NCI-H1436 treated with DMSO at 0.1 percent for 48 hours (cell line): ENCODE measurements at regions not wholly inside any gene's neighbourhood (a gene's known extent, or its start where the extent isn't known, plus 50 kb on each side); places are given as distances from the start of the nearest gene placed in this dataset.

ENCODE experiments used
- DNase-seq: peaks from one replicate; lab custom pipeline; 2025; lab: John Stamatoyannopoulos, UW

DNA sequence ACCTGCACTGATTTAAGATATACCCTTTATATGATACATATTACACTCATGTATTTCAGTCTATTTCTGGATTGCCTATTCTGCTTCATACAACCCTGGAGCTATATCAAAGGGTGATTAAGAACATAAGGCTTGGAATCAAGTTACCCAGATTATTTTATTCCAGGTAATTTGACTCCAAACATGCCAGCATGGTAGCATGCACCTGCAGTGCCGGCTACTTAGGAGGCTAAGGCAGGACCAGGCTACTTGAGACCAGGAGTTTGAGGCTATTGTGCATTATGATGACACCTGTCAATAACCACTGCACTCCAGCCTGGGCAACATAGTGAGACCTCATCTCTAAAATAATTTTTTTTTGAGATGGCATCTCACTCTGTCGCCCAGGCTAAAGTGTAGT is 50.4 kb upstream of the NEO1 start:
- DNase-seq = no peak

DNA sequence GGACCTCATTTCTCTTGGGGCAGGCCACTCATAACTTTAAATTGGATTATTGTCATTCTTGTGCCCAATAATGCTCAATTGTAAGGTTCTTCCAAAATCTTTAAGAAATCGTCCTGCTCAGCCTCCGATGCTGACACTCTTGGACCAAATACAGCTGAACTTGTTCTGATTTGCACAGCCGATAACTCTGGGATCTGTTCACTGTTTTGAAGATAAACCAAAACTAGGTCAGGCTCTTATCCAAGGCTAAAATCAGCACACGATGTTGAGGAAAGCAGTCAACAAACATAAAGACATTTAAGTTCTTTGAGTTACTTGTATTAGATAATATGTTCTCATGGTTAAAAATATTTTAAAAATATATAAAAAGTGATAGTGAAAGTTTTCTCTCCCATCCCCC is 52.0 kb upstream of the NEO1 start:
- no peak for DNase-seq

DNA sequence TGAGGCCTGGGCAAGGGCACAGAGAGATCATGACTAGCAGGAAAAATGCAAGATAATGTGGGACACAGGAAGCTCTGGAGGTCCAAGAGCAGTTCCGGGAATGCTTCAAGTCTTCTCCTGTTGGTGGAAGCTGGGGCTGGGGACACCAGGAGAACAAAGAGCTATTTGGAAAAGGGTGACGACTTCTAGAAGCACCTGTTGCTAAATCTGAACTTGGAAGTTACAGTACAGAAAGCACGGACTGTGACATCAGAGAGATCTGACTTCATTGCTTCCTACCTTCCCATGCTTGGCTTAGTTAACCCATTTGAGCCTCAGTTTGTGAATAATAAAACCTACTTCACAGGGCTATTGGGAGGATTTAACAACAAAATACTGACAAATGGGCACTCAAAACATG is 52.7 kb upstream of the NEO1 start:
- no peak for DNase-seq

DNA sequence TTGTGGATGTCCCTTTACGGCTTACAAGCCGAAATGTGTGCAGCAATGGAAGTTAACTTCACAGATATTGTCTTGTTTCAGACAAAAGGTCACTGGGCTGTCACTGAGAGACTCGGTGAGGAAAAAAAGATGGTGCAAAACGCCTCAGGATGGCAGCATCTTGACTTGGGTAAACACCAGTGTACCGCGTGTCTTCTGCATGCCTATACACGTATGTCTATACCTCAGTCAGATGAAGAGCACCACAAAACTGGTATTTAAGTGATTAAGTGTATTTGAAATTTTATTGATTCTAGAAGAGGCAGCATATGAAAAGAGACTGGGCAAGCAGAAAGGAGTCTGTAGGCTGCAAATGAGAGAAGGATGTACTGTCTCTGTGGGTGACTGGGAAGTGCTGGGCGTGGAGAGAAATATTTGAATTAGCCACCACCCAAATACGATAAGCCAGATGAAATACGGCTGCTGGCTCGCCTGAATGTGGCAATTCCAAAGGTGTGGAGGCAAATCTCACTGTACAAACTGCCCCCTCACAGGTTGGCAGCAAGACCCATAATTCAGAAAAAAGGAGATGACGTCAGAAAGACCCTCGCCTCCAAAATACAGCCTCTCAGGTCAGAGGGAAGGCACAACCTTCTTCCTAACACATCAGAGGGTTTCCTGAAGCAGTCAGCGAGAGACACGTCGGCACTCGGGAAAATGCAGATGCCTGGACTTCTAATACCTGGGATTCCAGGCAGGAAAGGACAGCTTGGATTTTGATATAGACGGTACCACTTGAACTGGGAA is 53.4 kb upstream of the NEO1 start:
- DNase-seq = no peak

DNA sequence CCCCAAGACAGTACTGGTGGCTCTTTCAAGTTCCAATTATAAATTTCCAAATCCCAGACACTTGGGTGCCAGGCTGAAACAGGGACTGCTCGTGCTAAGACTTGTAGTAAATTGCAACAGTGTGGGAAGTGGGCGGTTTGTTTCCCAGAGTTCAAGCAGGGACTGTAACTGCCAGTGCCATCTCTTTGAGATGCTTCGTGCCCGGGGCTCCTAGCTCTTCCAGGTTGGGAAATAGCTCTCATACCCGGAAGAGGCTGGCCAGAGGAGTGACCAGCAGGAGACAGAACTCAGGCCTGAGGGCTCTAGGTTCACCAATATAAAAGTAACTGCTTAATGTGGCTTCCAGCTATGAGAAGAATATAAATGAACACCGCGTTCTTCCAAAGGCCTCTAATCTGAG is 54.0 kb upstream of the NEO1 start:
- no peak for DNase-seq

DNA sequence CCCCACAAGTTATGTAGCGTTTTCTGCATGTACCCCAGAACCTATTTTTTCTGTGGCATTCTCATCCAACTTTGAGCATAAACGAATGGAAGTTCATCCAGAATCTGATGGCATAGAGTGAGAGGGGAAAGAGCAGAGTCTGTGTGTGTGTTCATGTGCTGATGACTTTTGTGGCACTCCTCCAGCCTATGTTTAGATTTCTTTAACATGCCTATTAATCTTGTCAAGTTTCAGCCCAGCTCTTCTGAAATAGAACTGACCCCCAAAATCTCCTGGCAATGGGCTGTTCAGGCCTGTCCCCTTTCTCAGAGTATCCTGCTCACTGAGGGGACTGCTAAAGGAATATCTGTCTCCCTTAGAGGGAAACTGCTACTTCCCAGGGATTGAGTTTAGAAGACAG is 56.4 kb upstream of the NEO1 start:
- DNase-seq = no peak

DNA sequence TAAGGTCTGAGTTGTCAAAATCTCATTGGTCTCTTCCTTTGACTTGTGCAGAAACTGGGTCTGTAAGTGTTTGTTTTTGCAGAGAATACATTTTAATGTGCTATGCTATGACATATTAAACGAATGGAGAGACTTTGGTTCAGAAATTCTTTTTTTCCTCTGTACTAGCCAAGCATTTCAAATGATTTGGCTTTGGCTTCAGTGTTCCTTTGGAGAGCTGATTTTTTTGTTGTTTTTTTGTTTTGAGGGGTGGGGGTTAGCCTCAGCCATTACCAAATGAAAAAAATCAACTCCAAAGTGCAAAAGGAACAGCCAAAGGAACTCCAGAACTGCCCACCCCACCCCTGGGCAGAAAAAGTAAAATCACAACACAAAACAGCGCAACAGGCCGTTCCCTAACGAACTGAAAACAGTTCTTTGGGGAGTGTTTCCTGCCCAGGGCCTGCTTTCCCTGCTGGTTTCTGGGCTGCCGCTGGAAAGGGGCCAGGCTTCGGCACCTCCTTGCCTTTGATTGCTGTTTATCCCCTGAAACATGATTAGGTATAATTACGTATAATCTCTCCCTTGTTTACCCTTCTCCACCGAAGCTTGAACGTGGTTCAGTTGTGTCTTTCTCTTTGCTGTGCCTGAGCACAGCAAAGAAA is 57.6 kb upstream of the NEO1 start:
- DNase-seq = peak; percentile 55

DNA sequence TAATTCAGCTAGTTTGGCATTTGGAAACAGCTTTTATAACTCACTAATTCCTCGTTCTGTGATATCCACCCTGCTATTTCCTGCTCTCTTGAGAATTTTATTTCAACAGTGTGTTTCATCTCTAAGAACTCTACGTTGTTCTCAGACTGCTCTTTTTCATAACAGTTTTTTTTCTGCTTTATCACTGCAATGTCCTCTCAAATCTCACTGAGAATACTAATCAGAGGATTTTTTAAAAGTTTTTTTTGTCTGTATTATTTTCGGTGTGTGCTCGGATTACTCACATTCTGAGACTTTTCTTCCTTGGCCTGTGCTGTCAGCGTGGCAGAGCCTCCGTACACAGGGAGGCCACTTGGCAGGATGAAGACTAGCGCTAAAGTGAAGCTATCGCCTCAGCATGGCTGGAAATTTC is 59.4 kb upstream of the NEO1 start:
- no peak for DNase-seq

DNA sequence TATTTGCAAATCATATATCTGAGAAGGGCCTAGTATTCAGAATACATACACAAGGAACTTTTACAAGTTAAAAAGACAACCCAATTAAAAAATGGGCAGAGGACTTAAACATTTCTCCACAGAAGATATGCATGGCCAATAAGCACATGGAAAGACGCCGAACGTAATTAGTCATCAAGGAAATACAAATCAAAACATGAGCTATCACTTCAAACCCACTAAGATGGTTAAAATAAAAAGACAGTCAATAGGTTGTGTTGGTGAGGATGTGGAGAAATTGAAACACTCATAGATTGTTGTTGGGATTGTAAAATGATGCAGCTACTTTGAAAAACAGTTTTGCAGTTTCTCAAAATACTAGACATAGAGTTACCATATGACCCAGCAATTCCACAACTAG is 61.2 kb upstream of the NEO1 start:
- no peak for DNase-seq

DNA sequence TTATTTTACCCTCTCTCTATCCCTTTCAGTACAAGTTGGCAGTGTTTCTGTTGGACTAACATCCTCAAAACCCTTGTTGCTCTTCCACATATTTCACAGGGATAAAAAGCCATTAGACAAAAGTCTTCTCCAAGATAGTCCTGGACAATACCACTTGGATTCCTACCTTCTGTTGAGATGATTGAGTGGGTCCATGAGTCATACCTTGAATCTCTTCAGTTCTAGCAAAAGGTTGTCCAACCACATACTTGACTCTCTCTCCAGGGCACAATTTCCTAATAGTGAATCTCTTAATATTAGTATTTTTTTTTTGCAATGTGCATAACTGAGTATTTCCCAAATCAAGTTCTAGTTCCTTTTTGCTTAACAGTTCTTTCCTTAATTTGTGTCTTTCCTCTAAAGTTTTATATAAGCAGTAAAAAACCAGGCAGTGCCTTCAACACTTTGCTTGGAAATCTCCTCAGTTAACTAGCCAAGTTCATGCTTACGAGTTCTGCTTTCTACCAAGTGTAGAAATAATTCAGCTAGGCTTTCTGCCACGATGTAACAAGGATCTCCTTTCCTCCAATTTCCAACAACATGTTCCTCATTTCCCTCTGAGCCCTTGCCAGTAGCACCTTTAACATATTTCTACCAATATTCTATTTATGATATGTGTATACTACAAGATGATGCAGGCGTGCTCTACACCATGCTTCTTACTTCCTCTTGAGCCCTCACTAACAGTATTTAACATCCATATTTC is 68.3 kb upstream of the NEO1 start:
- DNase-seq = no peak

DNA sequence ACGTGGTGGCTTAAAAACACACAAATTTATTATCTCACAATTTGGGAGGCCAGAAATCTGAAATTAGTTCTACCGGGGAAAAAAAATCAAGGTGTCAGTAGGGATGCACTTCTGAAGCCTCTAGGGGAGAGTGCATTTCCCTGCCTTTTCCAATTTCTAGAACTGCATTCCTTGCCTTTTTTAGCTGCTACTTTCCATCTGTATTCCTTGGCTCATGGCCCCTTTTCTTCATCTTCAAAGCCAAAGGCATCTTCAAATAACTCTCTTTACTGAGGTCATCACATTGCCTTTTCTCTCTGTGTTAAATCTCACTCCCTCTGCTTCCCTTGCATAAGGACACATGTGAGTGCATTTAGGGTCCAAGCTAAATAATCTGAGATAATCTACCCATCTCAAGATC is 69.5 kb upstream of the NEO1 start:
- no peak for DNase-seq

DNA sequence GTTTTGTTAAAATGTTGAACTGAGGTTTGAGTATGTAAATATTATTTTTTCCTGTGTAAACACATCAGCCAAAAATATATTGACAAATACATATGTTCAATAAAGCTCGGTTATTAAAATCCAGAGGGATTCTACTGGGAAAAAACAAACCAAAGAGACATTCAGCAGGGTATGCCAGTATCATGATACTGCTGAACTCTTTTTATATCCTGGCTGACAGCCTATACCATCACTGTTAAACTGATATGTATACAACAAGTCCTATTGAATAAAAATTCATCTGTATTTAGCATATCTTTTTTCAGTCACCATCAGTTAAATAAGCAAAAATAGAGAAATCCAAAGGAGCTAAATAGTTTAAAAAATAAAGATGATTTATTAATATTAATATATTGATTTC is 71.6 kb upstream of the NEO1 start:
- no peak for DNase-seq

DNA sequence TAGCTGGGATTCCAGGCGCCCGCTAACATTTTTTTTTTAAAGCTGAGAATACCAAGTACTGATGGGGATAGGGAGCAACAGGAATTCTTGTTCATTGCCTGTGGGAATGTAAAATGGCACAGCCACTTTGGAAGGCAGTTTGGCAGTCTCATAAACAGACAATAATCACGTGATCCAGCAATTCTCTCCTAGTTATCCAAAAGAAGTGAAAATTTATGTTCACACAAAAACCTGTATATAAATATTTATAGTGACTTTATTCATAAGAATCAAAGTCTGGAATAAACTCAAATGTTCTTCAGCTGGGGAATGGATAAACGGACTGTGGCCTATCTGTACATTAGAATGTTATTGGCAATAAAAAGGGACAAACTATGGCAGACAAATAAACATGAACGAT is 72.5 kb upstream of the NEO1 start:
- no peak for DNase-seq

DNA sequence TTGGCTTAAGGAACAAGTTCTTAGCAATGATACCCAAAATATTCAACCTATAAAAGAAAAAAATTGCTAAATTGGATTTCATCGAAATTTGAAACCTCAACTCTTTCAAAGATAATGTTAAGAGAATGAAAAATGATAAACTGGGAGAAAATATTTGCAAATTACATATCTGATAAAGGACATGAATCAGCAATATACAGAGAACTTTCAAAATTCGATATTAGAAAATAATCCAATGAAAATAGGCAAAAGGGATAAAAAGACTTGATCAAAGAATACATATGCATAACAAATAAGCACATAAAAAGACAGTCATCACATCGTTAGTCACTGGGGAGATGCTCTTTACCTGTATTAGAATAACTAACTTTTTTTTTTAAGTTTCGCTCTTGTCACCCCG is 73.0 kb upstream of the NEO1 start:
- no peak for DNase-seq

DNA sequence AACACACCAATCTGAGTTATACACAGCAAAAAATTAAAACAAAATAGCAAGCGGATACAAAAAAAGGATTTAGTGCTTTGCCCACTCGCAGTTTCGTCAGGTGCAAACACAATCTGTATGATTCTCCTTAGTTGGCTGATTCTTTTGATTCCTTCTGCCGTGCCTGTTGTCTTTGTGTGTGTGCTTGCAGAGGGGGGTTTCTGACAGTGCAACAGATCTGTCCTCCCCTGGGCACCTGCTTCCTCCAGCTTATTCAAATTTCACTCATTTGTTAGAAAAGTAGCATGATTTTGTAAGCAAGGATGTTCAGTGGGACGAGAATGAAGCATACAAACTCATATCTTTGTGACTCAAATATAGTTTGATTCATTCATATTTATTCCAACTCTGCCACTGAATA is 74.0 kb upstream of the NEO1 start:
- DNase-seq = no peak

DNA sequence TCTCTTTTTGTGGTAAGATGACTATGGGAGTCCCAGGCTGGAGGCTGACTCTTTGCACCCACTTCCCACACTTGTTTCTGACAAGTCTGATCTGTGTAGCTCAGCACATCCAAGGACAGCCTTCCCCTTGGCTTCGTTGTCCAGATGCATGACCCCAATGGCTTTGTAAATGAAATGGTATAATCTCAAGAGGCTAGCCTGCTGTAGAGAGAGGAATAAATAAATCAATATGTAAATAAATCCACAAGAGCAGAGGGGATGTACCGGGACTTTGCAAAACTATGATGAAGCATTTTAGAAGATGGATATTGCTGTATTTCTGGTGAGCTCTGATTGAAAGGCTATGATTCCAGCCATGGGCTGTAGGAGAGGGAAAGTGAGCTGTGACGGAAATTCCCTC is 79.9 kb upstream of the NEO1 start:
- DNase-seq = no peak

DNA sequence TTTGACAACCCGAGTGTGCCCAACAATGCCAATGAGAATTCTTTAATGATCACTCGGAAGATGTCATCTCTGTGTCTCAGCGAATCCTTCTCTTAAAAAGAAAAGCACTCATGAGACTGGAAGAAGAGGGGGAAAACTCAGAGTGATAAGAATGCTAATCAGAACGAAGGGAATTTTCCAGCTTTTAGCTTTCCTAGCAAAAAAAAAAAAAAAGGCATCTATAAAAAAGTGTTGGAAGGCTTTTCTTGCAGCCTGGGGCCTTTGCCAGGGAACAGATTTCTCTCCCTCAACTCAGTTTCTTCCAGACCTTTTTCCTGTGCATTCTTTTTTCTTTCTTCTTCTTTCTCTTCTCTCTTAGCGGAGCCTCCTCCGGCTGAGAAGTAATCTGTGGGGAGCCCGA is 80.5 kb upstream of the NEO1 start:
- no peak for DNase-seq

DNA sequence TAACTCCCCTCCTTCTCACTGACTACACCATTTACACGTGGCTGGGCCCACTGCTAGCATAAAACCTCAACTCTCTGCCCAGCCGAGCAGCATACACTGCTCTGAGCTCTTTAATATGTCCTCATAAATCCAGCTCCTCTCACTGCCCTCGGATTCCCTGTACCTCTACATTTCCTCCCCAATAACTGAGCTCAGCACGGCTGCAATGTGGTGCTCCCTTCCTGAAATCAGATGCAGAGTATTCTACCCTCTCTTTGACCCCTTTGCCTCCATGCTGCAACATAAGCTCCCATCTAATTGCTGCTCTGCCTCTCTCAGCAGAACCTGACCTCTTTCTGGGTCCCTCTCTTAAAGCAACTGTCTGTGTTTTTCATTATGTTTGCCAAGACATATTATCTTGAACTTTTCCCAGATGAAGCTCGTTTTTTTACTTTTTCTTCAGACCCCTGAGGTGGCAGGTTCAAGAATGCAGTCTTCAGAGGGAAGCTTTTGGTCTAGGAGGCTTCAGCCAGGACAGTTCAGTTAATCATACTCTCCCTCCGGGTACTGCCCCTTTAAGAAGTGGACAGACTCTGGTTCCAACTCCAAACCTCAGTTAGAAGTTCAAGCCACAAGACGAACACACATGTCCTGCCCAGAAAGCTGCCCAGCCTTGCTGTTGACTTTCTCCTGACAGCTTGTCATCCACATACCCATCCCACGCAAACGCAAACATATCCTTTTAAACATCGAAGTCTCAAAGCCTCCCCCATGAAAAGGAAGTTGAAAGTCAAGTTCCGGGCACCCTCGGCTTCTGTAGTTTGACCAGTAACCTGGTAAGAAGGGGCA is 81.1 kb upstream of the NEO1 start:
- DNase-seq = no peak

DNA sequence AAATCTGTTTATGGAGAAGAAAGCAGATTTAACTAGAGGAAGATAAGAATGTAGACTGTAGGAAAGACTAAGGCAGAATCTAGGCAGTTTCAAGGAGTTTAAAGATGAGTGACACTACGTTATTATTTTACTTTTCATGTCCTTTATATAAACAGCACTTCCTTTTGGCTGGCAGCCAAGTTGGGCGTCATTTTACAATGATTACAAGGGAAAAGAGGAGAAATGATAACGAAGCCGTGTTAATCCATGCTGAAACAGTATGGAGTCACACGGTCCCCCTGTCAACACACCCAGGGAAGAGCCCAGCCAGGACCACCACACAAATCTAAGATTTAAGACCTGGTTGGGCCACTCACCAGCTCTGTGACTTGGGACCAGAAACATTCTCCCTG is 83.7 kb upstream of the NEO1 start:
- DNase-seq = no peak

DNA sequence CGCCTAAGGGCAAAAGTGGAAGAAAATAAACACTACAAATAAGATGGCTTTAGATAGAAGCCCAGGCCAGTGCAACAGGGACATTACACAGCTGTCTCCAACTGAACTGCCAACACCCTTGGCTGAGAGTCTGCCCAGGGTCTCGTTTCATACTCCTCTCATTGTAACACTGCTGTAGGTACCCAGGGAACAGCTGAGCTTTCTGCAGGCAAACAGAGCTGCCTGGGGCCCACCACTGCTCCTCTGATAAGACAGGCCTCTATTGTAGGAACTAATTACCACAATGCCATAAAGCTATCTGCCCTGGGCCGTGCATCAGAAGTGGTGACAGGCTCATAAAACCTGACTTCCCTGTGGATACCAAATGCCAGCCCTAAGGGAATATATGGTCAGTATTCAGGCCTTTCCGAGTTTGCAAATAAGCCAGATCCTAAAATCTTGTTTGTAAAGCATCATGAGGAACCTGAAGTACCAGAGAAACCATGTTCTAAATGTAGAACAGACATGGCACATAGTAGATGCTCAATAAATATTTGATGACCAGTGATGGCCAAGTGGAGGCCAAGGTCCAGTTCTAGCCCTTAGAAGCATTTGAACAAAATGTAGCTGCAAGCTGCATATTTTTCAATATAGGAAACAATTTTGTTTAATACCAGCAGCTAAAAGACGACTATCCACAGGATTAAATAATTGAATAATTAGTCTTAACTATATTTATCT is 84.3 kb upstream of the NEO1 start:
- no peak for DNase-seq

DNA sequence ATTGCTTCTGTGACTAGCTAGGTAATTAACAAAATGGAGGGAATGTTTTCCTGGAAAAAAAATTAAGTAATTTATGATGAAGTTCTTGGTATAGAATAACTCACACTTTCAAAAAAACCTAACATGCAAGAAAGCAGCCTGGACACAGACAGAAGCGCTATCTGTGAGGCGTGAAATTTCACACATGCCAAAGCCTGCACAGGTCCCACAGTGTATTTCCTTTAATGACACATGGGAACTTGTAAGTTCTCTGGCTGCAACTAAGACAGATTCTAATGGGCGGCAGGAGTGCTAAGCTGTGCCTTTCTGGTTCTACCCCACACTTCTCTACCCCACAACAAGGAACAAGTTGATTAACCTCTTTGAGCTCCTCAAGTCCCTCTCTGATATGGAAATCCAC is 84.9 kb upstream of the NEO1 start:
- DNase-seq = no peak

DNA sequence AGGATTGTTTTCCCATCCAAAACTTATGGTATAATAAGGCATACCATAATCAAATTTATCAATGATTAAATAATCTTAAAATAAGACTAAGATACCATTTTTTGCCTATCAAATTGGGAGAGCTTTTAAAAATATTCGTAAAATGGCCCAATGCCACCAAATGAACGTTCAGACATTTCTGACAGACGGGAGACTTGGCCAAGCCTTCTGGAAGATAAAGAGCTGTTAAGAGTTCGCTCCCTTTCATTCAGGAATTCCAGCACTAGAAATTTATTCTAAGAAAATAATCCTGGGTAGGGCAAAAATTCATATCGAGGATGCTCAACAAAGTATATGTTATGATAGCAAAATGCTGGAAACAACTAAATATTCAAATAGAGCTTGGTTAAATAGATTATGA is 85.6 kb upstream of the NEO1 start:
- DNase-seq = no peak
